Neural cell (in vitro differentiated cells): ENCODE measurements at regions not wholly inside any gene's neighbourhood (a gene's known extent, or its start where the extent isn't known, plus 50 kb on each side); places are given as distances from the start of the nearest gene placed in this dataset.

Experiments
- CTCF ChIP-seq: fragments of 450-650 bp; IDR thresholded peaks from 2 replicates; pipeline ENCODE4 v1.5.1; 2014; ENCODE audit warnings: antibody characterized with exemption, mild to moderate bottlenecking, moderate library complexity; ENCODE audit not compliant: poor library complexity, severe bottlenecking
- EZH2 ChIP-seq: fragments of 200-600, 300-800 bp; shearing (Covaris generic), sonication (generic); IDR thresholded peaks from 2 replicates; pipeline ENCODE4 v1.6.1; 2014; ENCODE audit warnings: antibody characterized with exemption, low read length, borderline replicate concordance, mild to moderate bottlenecking; ENCODE audit not compliant: insufficient read depth, poor library complexity, severe bottlenecking
- MXI1 ChIP-seq: fragments of 450-650 bp; conservative IDR thresholded peaks from 2 replicates; pipeline ENCODE4 v1.6.1; 2014; ENCODE audit warnings: antibody characterized with exemption, mild to moderate bottlenecking; ENCODE audit not compliant: poor library complexity, severe bottlenecking
- POLR2AphosphoS5 ChIP-seq: IDR thresholded peaks from 2 replicates; pipeline ENCODE4 v1.6.1; 2012
- RAD21 ChIP-seq: fragments of 450-650 bp; conservative IDR thresholded peaks from 2 replicates; pipeline ENCODE4 v1.6.1; 2014; ENCODE audit warnings: antibody characterized with exemption, mild to moderate bottlenecking, moderate library complexity
- SMC3 ChIP-seq: fragments of 450-650 bp; conservative IDR thresholded peaks from 2 replicates; pipeline ENCODE4 v1.6.1; 2014; ENCODE audit warnings: antibody characterized with exemption, mild to moderate bottlenecking, moderate library complexity; ENCODE audit not compliant: poor library complexity
- TAF1 ChIP-seq: IDR thresholded peaks from 2 replicates; pipeline ENCODE4 v1.6.1; 2012; ENCODE audit warnings: low read depth
- TF ChIP-seq, protein P1 (sequence below): IDR thresholded peaks from 2 replicates; pipeline ENCODE4 v1.6.1; 2012; ENCODE audit warnings: borderline replicate concordance

GRCh38 chr6:66307490-66307889, 600.5 kb upstream of the EYS start:
- no peak for TF ChIP-seq RAD21
- no peak for TF ChIP-seq CTCF
- TF ChIP-seq POLR2AphosphoS5 = no peak
- TF ChIP-seq MXI1 = no peak
- TF ChIP-seq, protein P1, sequence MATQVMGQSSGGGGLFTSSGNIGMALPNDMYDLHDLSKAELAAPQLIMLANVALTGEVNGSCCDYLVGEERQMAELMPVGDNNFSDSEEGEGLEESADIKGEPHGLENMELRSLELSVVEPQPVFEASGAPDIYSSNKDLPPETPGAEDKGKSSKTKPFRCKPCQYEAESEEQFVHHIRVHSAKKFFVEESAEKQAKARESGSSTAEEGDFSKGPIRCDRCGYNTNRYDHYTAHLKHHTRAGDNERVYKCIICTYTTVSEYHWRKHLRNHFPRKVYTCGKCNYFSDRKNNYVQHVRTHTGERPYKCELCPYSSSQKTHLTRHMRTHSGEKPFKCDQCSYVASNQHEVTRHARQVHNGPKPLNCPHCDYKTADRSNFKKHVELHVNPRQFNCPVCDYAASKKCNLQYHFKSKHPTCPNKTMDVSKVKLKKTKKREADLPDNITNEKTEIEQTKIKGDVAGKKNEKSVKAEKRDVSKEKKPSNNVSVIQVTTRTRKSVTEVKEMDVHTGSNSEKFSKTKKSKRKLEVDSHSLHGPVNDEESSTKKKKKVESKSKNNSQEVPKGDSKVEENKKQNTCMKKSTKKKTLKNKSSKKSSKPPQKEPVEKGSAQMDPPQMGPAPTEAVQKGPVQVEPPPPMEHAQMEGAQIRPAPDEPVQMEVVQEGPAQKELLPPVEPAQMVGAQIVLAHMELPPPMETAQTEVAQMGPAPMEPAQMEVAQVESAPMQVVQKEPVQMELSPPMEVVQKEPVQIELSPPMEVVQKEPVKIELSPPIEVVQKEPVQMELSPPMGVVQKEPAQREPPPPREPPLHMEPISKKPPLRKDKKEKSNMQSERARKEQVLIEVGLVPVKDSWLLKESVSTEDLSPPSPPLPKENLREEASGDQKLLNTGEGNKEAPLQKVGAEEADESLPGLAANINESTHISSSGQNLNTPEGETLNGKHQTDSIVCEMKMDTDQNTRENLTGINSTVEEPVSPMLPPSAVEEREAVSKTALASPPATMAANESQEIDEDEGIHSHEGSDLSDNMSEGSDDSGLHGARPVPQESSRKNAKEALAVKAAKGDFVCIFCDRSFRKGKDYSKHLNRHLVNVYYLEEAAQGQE = no peak
- TF ChIP-seq EZH2 = no peak
- no peak for TF ChIP-seq SMC3
- no peak for TF ChIP-seq TAF1
